C4-2B (cell line): ENCODE measurements at regions not wholly inside any gene's neighbourhood (a gene's known extent, or its start where the extent isn't known, plus 50 kb on each side); places are given as distances from the start of the nearest gene placed in this dataset.

ENCODE experiments used
- H3K27ac ChIP-seq: fragments of 450-650 bp; 2 replicates; pipeline ENCODE4 v1.5.1; 2017
- CTCF ChIP-seq: fragments of 450-650 bp; conservative IDR thresholded peaks from 2 replicates; pipeline ENCODE4 v1.5.1; 2017; ENCODE audit warnings: mild to moderate bottlenecking
- ZFX ChIP-seq: fragments of 450-650 bp; IDR thresholded peaks from 2 replicates; pipeline ENCODE4 v1.6.1; 2017

GRCh38 chr4:54813674-54814073, 155.9 kb downstream of the KIT start:
- H3K27ac ChIP-seq = no peak overlapping the region
- TF ChIP-seq CTCF (no peak), ZFX (no peak)

- no peak overlapping the region for H3K27ac ChIP-seq
- TF ChIP-seq ZFX (no peak), CTCF (no peak)
Observed at GRCh38 chr4:54806351-54806750, 148.6 kb downstream of the KIT start.

- H3K27ac ChIP-seq = no peak overlapping the region
- TF ChIP-seq ZFX (no peak), CTCF (no peak)
Observed at GRCh38 chr4:54802336-54802735, 144.6 kb downstream of the KIT start.

GRCh38 chr4:54800831-54801530, 143.2 kb downstream of the KIT start:
- no peak for TF ChIP-seq CTCF
- TF ChIP-seq ZFX = no peak
- H3K27ac ChIP-seq = peak overlapping the region; percentile 61; the same call in 1 of the 2 replicates

- no peak for TF ChIP-seq ZFX
- no peak for TF ChIP-seq CTCF
- H3K27ac ChIP-seq = no peak overlapping the region
Observed at GRCh38 chr4:54794579-54794978, 136.8 kb downstream of the KIT start.

- TF ChIP-seq CTCF (no peak), ZFX (no peak)
Observed at GRCh38 chr4:54793856-54794422, 136.2 kb downstream of the KIT start.

More at GRCh38 chr4:54793856-54794422, 136.2 kb downstream of the KIT start:
- no peak overlapping the region for H3K27ac ChIP-seq
